NCI-H69 (cell line): ENCODE measurements at regions not wholly inside any gene's neighbourhood (a gene's known extent, or its start where the extent isn't known, plus 50 kb on each side); places are given as distances from the start of the nearest gene placed in this dataset.
"Not testable (repeated sequence)": the region's sequence is repeated elsewhere in the genome, so short reads cannot be mapped to it uniquely, and the experiment has no call there.

ENCODE experiments used
- DNase-seq: peaks from one replicate; lab custom pipeline; 2025; lab: John Stamatoyannopoulos, UW

DNA sequence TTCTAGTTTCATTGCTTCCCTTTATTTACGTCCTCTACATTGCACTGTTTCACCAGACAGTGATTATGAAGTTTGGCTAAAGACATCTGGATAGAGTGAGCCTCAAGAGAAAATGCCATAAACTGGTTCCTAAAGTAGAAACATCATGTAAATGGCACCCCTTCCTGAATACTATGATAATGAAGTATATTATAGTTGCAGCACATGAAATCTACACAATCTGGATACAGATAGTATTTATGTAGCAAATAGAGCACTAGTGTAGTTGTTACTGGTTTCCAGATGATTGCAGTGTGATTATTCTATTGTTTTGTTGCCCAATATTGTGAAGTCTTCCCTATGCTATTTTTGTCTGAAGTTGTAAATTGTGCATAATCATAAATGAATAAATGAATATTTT is 2786.9 kb upstream of the PCDH20 start:
- no peak for DNase-seq

DNA sequence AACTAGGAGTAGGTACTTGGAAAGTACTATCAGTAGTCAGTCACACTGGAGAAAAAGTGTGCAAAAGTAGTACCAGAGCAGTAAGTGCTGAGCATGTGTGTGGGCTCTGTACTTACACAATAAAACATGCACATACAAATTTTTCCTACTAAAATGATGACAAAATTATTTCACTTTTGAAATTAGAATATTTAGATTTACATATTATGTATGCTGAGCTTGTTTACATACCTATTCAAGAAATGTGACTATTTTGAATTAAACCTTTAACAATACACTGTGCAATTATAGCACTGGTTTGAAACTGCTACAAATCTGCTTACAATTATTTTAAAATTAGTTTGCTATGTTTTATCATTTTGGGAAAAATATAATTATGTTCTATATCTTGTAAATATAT is 2781.6 kb upstream of the PCDH20 start:
- DNase-seq = no peak

DNA sequence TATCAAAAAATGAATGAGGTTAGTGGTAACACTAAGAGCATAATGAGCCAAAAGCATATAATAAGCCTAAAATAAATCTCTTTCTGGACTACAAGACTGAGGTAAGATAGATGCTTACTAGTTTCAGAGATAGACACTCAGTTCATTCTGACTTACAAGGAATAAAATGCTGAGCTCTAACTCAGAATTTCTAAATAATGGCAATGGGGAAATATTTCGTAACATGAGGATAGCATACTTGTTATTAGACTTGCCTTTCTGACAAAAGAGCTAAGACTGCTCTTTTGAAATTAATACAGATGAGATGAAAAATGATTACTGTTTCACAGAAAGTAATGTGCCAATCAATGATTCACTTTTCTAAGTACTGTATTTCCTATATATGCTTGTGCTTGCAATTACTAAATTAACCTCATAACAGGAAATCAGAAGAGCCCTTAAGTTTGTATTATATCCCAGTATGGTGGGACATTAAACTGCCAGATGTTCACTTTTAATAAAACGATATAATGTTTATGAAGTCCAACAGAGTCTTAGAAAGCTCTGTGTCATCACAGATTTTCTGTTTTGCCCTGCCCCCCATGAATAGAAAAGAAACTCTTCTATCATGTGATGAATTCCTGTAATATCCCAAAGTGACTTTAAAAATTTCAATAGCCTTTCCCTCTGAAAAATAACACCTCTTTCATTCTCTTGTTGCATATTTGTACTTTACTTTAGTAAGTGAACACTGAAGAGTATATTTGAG is 2771.0 kb upstream of the PCDH20 start:
- no peak for DNase-seq

DNA sequence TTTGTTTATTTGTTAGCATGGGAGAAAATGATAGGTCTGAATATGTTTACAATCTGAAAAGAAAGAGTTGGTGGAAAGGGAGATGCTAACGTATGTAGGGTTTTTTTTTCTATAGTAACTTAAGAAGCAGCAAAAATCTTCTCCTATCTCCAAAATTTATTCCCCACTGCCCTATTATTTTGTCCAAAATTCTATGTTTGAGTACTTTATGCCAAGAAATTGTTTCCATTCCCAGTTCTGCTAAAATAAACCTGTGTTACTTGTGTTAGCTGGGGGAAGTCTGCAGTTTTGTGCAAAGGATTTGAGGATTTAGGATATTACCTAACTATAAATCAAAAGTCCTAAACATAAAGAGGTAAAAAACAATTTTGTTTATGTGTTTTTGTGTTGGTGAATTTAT is 2770.4 kb upstream of the PCDH20 start:
- no peak for DNase-seq

DNA sequence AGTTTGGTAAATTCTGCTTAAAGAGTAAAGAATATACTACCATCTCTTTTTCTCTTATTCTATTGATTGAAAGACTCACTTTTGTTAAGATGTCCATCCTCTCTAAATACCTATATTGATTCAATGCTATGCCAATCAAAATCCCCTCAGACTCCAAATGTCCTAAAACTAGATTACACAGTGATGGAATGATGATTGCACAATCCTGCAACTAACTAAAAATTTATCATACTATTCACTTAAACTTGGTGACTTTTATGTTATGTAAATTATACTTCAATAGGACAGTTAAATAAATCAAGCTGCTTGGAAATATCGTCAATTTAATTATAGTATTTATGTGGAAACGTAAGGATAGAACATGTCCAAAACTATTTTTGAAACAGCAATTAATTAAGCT is 2765.1 kb upstream of the PCDH20 start:
- no peak for DNase-seq

DNA sequence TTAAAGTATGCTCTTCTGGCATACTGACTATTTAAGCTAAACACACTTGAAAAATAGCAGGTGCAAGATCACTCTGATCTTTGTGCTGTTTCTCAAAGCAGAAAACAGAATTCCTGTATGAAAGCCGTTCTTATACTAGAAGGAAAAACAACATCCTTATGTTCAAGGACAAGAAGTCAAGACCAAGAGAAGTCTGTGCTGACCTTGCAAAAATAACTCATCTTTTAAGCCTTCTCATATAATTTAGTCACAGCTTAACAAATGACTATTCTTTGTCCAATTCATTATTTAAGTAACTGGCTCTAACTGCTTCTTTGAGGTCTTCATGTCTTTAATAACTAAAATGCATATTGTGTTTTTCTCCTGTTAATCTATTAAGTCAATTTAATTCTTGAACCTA is 2750.2 kb upstream of the PCDH20 start:
- no peak for DNase-seq

DNA sequence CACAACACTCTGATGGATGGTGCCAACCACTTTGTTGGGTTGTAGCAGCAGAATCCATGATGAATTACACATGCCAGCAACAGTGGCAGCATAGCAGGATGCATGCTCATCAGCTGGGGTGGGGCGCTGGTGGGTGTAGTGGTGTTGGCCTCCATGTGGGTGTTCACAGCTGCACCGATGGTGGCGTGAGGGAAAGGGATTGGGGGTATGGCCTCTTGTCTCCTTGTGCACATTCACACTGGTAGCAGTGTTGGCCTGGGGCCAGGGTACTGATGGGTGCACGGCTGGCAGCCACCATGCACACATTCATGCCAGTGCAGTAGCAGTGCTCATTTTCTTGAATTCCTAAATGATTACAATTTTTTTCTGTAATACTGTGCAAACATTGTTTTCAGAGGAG is 2748.8 kb upstream of the PCDH20 start:
- DNase-seq = peak; percentile 28

DNA sequence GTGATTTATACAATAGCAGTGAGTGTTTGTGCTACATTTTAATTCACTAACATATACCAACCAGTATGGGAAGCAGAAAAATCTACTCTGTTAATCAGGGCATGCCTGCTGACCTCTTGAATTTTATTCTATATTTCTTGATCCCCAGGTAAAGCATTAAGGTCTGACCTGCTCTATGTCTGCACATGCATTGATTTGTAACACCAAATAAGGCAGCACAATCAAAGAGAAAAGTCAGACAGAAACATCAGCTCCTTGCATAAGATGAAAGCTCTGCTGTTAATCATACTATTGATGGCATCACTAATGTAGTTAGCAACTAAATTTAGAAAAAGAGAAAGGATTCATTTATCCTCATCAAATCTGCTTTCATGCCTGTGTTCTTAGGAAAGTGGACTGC is 2744.8 kb upstream of the PCDH20 start:
- DNase-seq = no peak

DNA sequence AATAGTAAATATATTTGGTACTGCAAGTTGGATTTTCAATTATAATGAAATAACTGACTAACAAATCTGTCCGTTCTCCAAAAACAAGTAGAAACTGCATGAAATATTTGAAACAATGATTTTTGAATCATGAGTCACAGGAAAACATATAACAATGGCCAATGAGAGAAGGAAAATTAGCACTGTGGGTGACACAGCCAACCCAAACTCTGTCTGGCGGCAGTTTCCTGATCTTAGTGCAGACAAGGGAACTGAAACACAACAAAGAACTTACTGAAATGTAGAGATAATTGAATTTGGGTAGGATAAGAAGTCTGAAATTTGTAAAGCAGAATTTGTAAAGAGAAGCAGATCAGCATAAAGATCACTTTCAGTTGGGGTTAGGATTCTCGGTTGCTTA is 2743.3 kb upstream of the PCDH20 start:
- DNase-seq = no peak

DNA sequence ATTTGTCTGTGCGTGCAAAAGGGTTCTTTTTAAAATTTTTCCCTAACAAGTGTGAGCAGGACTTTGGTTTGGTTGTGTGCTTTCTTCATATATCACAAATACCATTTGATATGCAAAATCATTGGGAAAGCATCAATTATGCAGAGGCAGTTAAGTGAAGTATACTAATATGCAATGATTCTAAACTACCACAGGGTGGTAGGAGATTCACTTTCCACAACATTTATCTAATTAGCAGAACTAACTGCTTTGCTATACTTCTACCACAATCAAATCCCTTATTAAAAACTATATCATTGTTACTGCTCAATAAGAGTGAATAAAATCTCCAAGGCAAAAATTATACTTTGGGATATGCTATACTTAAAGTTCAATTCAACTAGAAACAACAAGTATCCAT is 2738.9 kb upstream of the PCDH20 start:
- peak; percentile 57 for DNase-seq

DNA sequence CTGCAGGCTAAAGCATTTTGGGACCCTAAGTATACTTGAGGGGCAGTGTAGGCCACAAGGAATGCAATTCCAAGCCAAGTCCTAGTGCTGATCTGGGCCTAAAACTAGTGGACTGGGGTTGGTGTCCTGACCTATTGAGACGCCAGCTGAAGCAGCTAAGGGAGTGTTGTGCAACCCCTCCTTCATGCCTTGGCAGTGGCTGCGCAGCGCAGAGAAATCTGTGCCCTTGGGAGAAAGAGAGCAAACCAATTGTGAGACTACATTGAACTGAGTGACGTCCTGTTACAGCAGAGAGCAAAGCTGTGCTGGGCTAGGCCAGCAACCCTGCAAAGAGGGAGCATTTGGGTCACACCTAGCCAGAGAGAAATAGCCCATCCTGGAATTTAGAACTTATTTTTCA is 2715.0 kb upstream of the PCDH20 start:
- no peak for DNase-seq

DNA sequence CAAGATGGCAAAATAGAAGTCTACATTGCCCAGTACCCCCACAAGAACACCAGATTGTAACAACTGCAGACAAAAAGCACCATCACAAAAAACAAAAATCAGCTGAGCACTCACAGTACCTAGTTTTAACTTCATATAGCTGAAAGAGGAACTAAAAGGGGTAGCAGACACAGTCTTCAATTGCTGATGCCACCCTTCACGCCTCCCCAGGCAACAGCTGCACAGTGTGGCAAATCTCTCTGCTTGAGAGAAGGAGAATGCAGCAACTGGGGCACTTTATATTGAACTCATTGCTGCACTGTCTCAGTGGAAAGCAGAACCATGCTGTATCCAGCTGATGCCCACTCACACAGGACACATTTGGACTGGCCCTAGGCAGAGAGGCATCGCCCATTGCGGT is 2714.5 kb upstream of the PCDH20 start:
- no peak for DNase-seq

DNA sequence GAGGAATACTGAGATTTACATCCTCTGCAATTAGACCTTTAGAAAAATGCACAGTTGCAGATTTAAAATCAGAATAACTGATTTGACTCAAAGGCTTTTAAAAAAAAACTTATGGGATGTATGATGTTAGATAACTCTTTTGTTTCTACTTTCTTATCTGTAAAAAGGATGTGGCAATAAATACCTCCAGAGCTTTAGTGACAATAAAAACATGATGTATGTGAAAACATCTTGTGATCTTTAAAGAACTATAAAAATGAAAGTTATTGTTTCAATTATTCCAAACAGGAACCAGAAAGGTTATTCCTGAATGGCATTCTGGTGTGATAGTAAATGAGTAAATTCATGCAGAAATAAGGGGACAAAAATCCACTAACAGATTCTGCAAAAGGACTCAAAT is 2712.2 kb upstream of the PCDH20 start:
- DNase-seq = no peak

DNA sequence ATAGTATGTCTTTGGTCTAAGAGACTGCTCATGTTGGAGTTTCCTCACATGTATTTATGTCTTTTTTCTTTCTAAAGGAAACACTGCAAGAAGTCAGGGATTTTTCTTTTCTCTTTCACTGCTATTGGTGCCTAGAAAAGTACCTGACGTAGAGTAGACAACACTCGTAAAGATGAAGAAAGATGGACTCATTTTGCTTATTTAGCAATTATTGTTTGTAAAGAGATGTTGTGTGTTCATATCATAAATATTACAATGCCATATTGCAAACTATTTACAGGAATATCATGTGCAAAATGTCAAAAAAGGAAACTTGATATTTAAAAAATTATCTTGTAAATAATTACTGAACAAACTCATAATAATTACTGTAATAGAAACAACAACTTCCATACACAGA is 2711.5 kb upstream of the PCDH20 start:
- DNase-seq = no peak

DNA sequence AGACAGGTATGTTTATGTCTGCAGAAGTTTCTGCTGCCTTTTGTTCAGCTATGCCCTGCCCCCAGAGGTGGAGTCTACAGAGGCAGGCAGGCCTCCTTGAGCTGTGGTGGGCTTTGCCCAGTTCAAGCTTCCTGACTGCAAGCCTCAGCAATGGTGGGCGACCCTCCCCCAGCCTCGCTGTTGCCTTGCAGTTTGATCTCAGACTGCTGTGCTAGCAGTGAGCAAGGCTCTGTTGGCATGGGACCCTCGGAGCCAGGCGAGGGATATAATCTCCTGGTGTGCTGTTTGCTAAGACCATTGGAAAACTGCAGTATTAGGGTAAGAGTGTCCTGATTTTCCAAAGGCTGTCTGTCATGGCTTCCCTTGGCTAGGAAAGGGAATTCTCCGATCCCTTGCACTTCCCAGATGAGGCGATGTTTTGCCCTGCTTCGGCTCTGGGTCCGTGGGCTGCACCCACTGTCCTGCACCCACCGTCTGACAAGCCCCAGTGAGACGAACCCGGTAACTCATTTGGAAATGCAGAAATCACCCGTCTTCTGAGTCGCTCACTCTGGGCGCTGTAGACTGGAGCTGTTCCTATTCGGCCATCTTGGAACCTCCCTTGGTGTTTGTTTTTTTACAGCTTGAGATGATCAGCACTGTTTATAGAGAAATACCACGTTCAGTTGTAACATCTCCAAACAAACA is 2705.5 kb upstream of the PCDH20 start:
- DNase-seq = not testable (repeated sequence)

DNA sequence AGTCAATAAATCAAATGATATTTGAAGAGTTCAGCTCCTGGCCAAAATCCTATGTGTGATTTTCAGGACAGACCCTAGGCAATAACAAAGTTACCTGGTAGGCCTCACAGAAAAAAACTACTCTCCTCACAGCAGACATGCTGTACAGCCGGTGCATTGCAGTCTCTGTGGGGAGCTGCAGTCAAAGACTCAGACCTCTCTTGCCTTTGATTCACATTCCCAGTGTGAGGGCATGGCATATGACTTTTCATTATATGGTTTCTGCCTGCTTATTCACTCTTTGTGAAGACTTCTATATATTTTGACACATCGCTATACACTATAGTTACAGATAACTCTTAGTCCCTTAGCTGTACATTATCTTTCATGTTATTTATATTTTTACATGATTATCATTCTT is 2684.3 kb upstream of the PCDH20 start:
- peak; percentile 48 for DNase-seq

DNA sequence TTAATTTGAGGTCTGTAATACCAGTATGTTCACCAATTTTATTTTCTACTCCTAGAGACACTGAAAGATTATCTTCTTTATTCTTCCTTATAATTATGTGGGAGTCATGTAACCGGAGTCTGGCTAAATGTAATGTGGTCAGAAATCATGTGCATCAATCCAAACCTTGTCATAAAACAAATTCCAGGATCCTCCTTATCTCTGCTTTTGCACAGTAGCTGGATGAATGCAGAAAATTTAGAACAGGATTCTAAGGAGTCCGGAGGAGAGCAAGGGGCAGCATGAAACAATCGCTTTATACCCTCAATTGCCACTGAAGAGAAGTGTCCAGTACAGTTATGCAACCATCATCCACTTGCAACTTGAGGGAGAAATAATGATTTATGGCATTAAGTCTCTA is 2674.7 kb upstream of the PCDH20 start:
- DNase-seq = no peak

DNA sequence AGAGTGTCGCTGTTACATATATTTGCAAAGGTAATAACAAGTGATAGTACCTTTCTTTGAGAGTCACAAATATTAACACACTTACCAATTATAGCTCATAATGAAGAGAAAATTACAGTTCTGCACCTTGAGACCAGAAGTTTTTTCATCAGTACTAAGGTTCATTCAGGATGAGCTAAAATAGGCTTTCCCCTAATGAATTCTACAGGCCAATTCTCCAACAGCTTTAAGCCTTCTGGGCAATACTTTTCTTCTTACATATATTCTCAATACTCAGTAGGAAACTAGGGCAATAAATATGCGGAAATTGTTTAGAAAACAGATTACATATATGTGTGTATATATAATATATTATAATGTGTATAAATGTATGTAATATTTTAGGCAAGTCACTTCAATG is 2672.8 kb upstream of the PCDH20 start:
- DNase-seq = peak; percentile 58

DNA sequence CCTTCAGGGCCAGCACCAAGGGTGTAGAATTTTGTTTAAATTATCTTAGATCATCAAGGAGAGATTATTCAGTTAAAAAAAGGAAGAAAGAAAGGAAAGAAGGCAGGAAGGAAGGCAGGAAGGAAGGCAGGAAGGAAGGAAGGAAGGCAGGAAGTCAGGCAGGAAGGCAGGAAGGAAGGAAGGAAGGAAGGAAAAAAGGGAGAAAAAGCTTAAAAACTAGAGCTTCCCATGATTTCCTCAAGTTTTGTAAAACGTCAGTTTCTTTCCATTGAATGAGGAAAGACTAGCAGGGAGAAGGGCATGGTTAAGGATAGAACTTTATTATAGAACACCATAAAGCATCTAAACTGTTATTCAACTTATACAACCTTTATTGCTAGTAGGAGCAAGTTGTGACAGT is 2672.0 kb upstream of the PCDH20 start:
- DNase-seq = no peak

DNA sequence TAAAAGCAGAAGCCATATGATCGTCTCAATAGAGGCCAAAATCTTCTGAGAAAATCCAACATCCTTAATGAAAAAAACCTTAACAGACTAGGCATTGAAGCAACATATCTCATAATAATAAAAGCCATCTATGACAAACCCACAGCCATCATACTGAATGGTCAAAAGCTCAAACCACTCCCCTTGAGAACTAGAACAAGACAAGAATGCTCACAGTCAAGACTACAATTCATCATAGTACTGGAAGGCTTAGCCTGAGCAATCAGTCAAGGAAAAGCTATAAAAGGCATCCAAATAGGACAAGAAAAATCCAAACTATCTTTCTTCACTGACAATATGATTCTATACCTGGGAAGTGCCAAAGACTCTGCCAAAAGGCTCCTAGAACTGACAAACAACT is 2668.2 kb upstream of the PCDH20 start:
- no peak for DNase-seq

DNA sequence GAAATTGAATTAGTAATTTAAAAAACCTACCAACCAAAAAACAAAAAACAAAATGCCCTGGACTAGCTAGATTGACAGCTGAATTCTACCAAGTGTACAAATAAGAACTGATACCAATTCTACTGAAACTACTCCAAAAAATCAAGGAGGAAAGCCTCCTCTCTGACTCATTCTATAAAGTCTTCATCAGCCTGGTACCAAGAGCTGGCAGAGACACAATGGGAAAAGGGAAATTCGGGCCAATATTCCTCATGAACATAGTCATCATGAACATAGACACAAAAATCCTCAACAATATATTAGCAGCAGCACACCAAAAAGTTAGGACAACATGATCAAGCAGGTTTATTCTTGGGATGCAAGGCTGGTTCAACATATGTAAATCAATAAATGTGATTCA is 2667.7 kb upstream of the PCDH20 start:
- no peak for DNase-seq

DNA sequence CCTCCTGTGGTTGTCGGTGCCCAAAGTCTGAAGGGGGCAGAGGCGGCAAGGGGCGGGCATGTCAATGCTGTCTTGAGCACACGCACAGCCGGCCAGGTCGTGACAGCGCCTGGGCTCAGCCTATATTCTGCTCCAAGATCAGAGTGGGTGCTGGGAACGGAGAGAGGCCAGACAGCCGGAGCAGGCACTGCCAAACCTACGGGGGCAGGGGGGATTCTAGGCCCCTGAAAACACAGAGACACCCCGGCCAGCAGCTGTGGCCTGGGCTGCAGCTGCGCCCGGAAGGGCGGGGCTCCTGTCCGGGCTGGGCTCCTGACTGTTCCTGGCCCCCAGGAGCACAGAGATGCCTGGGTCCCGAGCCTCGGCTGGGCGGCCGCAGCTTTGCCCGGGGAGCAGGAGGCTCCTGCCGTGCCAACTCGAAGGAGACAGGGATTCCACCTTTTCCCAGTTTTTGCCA is 2662.9 kb upstream of the PCDH20 start:
- DNase-seq = peak; percentile 27

DNA sequence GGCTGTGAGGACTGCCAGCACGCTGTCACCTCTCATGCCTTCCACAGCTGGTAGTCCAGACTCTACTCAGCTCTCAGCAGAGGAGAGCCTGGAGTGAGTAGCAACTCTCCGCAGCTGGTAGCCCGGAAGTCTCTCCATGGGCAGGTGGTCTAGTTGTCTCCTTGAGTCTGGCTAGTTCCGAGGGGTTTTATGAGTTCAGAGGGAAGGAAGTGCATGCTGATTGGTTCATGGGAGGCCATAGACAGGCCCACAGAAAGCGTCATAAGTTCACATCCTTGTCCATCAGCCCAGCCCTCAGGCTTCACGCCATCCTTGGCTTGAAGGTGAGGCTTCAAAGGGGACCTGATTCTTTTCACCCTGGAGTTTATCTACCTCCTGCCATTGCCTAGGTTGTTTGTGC is 2662.4 kb upstream of the PCDH20 start:
- DNase-seq = no peak
